NCI-H2029 (cell line): ENCODE measurements at regions not wholly inside any gene's neighbourhood (a gene's known extent, or its start where the extent isn't known, plus 50 kb on each side); places are given as distances from the start of the nearest gene placed in this dataset.
"Not testable (repeated sequence)": the region's sequence is repeated elsewhere in the genome, so short reads cannot be mapped to it uniquely, and the experiment has no call there.

Experiments
- DNase-seq: peaks from one replicate; lab custom pipeline; 2025; lab: John Stamatoyannopoulos, UW

DNA sequence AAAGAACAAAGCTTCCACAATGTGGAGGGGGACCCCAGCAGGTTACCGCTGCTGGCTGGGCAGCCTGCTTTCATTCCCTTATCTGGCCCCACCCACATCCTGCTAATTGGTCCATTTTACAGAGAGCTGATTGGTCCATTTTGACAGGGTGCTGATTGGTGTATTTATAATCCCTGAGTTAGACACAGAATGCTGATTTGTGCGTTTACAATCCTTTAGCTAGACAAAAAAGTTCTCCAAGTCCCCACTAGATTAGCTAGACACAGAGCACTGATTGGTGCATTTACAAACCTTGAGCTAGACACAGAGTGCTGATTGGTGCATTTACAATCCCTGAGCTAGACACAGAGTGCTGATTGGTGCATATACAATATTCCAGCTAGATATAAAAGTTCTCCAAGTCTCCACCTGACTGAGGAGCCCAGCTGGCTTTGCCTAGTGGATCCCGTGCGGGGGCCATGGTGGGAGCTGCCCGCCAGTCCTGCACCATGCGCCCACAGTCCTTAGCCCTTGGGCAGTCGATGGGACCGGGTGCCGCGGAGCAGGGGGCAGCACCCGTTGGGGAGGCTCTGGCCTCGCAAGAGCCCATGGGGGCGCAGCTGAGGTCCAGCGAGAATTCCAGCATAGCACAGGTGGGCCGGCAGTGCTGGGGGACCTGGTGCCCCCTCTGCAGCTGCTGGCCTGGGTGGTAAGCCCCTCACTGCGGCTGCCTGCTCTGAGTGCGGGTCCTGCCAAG, 88.8 kb upstream of the MYLIP start:
- DNase-seq: not testable (repeated sequence)

DNA sequence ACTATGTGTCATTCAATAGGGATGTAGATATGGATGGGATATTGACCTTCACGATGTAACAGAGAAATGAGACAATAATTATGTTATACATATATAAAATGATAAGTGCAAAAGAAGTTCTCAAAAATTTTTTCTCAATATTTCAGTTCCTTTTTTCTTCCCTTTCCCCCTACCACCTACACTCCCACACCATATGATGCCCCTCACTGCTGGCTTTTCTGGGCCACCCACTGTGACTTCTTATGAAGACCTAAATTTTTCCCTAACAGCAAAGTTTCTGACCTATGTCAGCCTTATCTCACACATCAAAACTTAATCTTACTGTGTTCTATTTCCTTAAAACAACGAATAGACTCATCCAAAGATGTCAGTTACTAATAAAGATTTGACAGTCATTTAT, 89.9 kb upstream of the MYLIP start:
- DNase-seq: no peak

DNA sequence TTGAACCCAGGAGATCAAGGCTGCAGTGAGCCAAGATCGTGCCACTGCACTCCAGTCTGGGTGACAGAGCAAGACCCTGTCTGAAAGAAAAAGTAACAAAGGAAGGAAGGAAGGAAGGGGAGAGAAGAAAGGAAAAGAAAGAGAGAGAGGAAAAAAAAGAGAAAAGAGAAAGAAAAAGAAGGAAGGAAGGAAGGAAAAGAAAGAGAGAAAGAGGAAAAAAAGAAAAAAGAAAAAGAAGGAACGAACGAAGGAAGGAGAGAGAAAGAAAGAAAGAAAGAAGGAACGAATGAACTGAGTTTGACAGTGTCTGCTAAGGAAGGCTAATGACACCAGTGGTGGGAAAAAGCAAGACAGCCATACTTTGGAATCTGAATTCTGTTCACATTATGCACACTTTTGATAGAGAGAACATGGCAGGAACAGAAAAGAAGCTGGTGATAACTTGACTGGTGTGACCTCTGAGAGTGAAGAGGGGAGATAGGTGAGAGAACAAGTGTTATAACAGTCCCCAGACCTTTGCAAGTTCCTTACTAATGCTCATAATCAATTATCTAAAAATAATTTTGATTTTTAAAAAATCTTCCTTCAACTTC, 93.3 kb upstream of the MYLIP start:
- no peak for DNase-seq

DNA sequence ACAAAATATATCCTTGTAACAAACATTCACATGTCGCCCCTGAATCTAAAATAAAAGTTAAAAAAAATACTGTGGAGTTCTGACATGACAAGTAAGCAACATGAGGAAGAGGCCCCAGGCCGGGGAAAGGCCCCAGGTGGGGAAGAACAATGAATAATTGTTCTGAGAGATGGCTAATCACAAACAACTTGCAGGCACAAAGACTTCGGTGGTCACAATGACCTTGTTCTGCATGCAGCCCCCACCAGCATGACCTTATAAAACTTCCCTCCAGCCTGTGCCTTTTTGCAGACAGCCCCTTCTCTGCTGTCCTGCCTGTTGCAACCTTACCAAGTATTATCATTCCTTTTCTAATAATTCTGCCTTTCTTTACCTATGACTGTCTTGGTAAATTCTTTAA, 95.7 kb upstream of the MYLIP start:
- no peak for DNase-seq

DNA sequence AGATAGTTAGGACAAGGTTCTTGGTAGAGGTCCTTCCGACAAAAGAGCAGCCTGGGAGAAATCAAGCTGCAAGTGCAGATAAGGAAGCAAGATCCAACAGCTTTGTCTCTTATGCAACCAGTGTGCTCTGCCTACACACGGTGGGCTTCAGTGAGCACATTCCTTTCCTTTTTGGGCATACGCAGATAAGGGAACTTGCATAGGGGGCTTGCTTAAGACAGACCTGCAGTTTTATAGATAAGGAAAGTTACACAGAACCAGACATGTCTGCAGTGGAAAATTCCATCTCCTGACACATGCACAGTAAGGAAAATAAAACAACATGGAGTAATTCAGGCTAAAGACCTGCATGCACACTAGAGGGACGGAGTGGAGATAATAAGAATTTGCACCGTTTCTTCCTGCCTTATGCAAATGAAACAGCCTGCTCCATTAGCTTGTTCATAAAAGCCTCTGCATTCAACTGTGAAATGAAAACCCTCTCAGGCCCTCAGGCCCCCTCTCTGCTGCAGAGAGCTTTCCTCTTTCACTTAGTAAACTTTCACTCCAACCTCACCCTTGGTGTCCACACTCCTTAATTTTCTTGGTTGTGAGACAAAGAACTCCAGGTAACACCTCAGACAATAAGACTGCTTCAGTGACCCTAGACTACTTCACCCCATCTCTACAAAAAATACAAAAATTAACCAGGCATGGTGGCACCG, 97.5 kb upstream of the MYLIP start:
- DNase-seq: no peak

DNA sequence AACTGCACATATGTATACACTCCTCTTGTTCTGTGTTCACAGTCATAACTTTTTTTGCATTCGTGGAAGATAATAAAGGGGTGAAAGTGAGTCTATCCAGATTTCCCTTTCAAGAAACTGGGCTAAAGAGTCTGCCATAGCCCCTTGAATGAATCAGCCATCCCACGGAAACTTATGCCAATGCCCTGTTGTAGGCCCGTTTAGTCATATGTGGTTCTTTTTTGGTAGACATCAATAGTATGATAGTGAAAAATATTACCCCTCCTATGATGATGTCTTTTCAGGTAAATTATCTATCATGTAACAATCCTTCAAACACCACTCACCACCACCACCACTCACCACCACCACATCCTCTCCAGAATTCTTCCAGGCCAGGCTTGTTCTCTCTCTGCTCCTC, 99.9 kb upstream of the MYLIP start:
- no peak for DNase-seq

DNA sequence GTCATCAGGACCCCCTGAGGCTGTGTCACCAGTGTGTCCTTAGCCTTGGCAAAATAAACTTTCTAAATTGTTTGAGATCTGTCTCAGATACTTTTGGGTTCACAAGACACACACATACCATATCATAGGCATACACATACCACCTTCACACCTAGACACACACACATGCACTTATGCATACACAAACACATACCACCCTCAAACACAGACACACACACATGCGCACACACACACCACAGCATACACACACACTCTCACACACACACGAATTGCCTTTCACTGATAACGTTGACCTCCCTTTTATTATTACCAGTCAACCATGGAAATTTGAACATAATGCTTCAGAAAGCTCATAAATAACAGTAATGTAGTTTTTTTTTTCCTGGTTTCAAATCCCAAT, 108.6 kb upstream of the MYLIP start:
- DNase-seq: no peak

DNA sequence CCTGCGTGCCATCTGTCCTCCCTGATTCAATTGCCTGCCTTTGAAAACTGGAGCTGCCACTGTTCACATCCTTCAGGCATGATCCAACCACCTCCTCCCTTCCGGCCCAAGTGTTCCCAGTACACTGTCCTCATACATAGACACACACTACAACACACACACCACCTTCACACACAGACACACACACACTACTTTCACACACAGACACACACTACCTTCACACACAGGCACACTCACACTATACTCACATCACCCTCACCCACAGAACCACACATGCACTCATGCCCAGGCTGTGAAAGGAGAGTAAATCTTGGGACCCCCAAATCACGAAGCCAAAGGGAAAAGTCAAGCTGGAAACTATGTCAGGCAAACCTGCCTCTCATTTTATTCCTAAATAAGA, 109.4 kb upstream of the MYLIP start:
- DNase-seq: no peak

DNA sequence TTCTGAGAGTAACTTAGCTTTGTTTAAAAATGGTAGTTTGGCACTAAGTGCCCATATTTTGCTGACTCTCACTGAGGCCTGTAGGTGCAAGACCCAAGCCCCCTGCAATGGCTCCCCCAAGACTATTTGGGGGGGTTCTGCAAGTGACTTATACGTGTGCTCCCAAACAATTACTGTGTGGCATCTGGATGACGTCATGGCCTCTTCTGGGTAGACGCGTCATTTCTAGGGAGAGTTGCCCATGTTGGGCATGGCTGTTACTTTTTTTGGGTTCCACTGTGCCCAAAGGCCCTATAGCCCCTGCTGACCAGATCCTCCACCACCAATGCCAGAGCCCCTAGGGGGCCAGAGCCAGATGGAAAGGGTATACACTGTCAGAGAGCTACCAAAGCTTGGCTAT, 110.3 kb upstream of the MYLIP start:
- no peak for DNase-seq

DNA sequence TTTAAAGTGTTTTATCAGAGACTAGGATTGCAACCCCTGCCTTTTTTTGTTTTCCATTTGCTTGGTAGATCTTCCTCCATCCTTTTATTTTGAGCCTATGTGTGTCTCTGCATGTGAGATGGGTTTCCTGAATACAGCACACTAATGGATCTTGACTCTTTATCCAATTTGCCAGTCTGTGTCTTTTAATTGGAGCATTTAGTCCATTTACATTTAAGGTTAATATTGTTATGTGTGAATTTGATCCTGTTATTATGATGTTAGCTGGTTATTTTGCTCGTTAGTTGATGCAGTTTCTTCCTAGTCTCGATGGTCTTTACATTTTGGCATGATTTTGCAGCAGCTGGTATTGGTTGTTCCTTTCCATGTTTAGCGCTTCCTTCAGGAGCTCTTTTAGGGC, 114.6 kb upstream of the MYLIP start:
- not testable (repeated sequence) for DNase-seq

DNA sequence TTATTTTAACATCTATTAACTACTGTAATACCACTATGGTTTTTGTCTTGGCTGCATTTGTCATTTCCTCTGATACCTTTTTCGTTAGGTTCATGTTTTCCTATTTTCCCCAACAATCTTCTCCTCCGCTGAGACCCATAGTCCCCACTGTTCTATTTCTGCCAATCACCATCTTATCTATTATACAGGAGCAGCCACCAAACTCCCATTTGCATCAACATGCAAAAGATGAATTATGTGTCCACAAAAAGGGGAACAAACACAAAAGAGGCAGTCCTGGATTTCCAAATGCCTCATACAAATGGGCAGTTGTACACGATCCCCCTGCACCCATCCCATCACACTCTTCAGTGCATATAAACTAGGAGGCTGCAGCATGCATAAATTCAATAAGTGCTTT, 121.7 kb upstream of the MYLIP start:
- no peak for DNase-seq

DNA sequence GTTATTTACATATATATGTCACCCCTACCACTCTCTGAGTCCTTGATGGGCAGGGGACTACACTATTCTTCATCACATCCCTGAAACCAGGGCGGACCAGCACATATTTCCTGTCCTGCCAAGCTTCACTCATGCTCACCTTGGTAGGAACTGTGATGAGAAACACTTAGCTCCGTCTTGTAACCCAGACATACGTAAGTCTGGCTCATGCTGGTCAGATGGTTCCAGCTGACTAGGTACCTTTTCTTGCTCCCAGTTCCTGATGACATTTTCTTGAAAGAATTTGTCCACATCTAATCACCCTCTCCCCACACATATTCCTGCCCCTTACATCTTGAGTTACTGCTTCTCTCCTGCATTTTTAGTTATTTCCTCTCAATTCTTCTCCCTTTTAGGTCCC, 122.2 kb upstream of the MYLIP start:
- DNase-seq: no peak

DNA sequence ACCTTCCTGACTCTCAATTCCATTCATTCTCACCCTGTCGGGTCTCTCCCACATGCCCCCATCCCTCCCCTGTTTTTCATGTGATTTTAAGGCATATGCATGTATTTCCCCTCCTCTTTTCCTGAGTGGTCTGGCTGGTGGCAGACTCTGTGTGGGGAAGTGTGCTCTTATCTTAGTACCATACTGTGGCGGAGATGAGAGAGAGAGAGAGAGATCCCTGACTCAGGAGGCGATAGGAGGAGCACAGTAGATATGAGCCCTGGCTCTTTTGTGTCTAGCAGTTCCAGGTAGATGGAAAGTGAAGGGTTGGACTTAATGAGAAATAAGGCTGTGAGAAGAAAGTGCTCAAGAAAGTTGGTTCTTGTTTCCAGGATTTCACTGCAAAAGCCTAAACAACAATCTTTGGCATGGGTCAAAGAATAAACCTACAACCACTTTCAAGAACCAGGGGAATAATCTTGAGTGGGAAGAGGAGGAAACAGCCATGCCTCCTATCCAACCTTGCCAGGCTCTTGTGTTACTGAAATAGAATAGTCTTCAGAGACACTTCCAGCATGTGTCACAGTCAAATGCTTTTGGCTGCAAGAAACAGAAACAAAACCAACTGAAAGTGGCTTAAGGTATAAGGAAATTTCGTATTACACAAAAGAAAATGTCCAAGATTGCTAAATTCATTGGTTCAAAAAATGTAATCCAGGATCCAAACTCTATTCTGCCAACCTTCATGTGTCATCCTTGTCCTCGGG, 123.8 kb upstream of the MYLIP start:
- DNase-seq: no peak

DNA sequence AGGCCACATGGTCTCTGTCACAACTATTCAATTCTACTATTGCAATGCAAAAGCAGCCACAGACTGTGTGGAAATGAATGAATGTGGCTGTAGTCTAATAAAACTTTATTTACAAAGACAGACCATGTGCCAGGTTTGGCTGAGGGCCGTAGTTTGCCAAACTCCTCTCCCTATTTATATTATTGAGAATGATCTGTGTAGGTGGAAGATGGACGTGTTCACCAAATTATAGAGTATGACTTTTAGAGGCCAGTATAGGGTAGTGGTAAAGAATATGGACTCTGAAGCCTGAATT, 125.7 kb upstream of the MYLIP start:
- DNase-seq: no peak

DNA sequence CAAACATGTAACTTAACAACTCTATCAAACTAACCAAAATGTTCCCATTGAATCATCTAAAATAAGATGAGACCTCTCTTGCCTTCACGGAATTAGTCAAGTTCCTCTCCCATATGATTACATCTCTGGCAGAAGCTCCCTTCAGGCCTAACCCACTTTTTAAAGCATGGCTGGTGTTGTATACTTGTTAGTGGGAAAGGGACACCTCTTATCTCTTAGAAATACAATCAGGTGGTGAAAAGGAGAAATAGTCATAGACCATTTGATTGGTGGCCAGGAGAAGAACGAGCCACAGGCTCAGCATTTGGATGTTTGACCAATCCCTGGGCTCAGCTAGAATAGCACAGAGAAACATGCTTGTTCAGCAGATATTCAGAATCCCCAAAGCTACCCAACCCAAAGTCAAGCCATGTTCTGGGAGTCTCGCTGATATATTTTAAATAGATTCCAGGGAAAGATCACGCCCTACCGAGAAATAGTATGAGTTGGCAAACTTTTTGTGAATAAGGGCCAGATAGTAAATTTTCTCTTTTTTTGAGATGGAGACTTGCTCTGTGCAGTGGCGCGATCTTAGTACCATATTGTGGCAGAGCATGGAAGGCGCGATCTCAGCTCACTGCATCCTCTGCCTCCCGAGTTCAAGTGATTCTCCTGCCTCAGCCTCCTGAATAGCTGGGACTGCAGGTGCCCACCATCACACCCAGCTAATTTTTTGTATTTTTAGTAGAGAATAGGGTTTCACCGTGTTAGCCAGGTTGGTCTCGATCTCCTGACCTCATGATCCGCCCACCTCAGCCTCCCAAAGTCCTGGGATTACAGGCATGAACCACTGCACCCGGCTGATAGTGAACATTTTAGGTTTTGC, 126.3 kb upstream of the MYLIP start:
- no peak for DNase-seq

DNA sequence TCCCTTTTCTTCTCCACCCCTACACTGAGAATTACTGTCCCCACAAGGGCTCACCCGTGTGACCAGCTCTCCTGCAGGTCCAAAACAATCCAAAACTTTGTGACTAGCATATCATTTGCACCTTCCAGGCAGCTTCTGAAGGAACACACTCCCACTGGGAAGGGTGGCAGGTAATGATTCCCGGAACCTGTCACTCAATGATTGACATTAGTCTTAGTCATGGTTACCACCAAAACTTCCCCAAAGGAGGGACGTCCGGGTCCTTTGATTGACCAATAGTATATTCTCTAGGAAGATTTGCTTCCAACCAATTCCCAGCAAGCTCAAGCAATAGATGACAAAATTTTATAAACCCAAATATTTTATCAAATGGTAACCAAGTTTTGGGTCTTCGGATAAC, 127.7 kb upstream of the MYLIP start:
- no peak for DNase-seq

DNA sequence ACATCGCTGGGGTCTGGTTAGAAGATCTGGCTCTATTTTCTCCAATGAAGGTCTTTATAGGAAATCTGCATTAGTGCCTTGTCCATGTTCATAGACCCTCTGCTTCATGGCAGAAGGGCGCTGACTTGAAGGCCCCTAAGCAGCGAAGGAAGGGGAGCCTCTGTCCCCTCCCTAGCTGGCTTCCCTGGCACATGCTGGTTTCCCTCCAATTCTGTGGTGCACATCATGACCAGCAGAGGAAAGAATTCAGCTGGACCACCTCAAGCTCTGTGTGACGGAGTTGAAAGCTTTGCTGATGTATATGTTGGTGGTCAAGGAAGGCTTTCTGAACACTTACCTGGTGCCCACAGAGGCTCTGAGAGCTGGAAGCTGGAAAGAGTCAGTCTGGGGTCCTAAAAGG, 129.7 kb upstream of the MYLIP start:
- no peak for DNase-seq

DNA sequence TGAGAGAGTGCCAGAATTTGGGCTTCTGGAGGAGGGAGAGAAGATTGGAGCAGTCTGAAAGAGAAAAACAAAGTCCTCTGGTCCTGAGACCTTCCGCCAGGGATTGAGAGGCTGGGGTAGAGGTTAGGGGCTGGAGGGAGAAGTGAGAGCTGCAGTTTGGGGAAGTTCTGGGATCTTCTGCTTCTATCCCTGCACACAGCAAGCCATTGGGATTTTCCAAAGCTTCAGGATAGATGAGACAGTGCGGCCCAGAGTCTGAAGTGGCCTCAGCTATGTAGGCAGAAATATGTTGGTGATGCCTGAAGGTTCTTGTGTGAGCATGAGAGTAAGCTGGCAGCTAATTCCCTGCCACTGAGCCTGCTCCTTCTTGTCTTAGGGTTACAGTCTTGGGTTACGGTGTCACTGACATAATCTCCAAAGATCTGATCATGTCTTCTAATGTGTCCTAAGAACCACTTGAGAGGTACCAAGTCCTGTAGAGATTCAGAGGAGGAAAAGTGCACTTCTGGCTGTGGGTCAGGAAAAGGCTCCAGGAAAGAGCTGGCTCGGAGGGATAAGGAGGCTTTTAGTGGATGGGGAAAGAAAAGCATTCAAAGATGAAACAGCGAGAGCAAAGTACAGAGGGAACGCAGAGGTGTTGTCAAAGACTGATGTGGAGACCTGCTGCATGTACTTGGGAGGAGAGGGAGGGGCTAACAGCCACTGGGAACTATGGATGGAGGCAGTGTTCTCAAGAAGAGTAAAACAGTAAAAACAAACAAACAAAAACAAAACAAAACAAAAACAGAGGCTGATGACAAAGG, 131.1 kb upstream of the MYLIP start:
- no peak for DNase-seq

DNA sequence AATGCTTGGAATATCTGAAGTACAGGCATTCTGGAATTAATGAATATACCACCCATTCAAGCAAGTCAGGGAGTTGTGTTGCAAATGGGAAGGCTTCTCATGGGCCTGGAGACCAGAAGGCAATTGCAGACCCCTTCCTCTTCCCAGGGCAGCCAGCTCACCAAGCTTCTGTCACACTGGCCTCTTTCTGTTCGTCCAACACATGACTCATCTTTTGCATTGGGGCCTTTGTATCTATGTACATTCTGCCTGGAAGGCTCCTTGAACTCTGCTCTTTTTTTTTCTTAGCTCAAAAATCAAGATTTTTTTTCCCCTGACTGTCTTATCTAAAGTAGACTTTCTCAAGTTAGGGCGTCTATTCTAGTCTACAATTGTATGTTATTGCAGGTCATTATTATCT, 132.9 kb upstream of the MYLIP start:
- DNase-seq: no peak

DNA sequence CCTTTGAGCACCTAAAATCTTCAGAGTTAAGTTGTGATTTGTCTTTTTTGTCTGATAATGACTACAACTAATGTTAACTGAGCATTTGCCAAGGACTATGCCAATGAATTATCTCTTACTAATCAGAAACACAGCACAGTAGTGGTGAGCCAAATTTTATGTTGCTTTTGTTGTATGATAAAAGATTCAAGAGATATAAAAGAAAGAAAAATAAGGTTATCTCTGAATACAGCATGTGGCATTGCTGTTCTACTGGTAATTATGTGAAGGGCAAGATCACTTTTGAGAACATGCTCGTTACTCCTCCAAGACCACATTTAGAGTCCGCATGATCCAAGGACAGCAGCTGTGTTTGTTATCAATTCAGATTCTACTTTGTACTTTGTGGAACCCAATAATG, 133.4 kb upstream of the MYLIP start:
- no peak for DNase-seq

DNA sequence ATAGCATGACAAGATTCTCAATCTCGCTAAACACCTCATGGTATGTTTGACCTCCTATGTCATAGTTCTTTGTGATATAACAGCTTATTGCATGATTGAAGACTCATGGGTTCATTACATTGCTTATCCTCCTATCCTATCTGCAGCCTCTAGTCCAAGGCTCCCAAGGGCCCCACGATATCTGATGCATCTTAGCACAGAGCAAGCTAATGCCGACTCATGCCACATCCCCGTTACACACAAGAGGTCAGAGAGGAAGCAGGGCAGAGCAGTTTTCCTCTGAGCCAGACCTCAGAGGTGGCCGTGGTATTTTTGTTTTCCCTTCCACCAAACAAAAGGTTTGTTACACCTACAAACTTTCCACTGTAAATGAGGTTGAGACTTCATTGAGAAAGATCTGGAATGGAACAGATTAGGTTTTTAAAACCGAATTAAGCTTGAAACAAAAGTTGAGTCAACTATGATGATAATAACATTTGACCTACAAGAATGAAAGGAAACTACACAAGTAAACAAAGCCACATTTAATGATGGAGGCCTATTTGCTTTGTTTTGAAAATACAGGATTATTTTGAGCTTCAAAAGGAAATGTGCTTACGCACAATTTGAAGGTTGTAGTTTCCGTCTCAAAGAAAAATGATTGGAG, 133.9 kb upstream of the MYLIP start:
- no peak for DNase-seq
